ENCODE measurements at regions not wholly inside any gene's neighbourhood (a gene's known extent, or its start where the extent isn't known, plus 50 kb on each side); places are given as distances from the start of the nearest gene placed in this dataset.
A peak's percentile ranks its signal among the peaks of the same experiment; 100 is the strongest.

DNA sequence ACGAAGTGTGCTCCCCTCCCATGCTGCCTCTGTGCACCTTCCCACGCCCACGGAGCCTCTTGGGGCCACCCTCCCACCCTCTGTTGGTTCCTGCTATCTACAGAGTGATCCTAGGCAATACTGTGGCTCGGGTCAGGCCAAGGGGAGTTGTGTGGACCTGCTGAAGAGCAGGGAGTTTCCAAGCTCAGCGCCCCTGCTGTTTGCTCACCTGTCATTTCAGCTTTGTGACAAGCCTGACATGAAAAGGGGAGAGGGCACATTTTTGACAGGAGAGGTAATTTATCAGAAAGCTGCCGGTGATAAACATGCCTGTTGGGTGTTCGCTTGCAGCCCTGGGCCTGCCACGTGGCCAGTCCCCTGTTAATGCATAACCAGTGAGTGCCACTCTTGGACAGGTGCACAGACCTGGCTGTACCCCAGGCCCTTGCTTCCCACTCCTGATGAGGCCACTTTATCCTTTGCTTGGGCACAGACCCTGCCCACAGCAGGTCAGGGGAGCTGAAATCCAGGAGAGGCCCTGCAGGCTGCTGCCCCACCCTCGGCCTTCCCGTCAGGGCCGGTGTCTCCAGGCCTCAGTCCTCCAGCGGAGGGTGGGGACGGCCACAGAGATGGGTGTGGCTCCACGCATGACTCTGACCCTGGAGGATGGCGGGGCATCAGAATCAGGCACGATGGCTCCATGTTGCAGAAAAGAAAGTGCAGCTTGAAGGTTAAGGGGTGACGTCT, 201.5 kb upstream of the GPR12 start:
- H4K20me1 ChIP-seq (ENCODE audit: insufficient read depth, poor library complexity, severe bottlenecking): no peaks in the 10 kb centered on the region
- no peaks in the 10 kb centered on the region for H3K9me3 ChIP-seq (ENCODE audit: low read depth)
- H3K79me2 ChIP-seq: no peaks in the 10 kb centered on the region
- no peaks in the 10 kb centered on the region for H3K27me3 ChIP-seq
- peak overlapping the region; percentile 77 for H3K27ac ChIP-seq
- H3K4me3 ChIP-seq: no peak overlapping the region
- H3K36me3 ChIP-seq (replicated peaks; ENCODE audit: insufficient read depth, low read depth): no peaks in the 10 kb centered on the region
- no peak overlapping the region for H3K4me2 ChIP-seq
- TF ChIP-seq CTCF (IDR thresholded peaks at IDR 0.05; ENCODE audit: poor library complexity): no peak
- no peak for TF ChIP-seq EZH2phosphoT487 (IDR thresholded peaks at IDR 0.05; ENCODE audit: low read depth, severe bottlenecking, unreplicated experiment)
- no peak for TF ChIP-seq EZH2 (IDR thresholded peaks at IDR 0.05; ENCODE audit: borderline replicate concordance)
- 63% methylated on average over 17 of the region's 17 CpGs for WGBS (ENCODE audit: low lambda C conversion rate, missing lambda C conversion rate)
- H3K4me1 ChIP-seq (ENCODE audit: insufficient read depth): peaks cover 60% of the 10 kb centered on the region
- H3K9me2 ChIP-seq (replicated peaks; ENCODE audit: insufficient read depth): no peaks in the 10 kb centered on the region
- H2AFZ ChIP-seq: no peak overlapping the region
- peak; percentile 83 for DNase-seq (ENCODE audit: low spot score)

GRCh38 chr13:26957182-26957581, 196.6 kb upstream of the GPR12 start:
- no peaks in the 10 kb centered on the region for H3K9me2 ChIP-seq (replicated peaks; ENCODE audit: insufficient read depth)
- H3K36me3 ChIP-seq (replicated peaks; ENCODE audit: insufficient read depth, low read depth): no peaks in the 10 kb centered on the region
- H3K4me2 ChIP-seq: peak overlapping the region; percentile 20
- H3K4me3 ChIP-seq: no peak overlapping the region
- no peaks in the 10 kb centered on the region for H3K27me3 ChIP-seq
- no peak for DNase-seq (ENCODE audit: low spot score)
- peaks cover 39% of the 10 kb centered on the region for H3K4me1 ChIP-seq (ENCODE audit: insufficient read depth)
- H3K27ac ChIP-seq: peak overlapping the region; percentile 83
- 23% methylated on average over 1 of the region's 1 CpG for WGBS (ENCODE audit: low lambda C conversion rate, missing lambda C conversion rate)
- no peaks in the 10 kb centered on the region for H3K9me3 ChIP-seq (ENCODE audit: low read depth)
- no peaks in the 10 kb centered on the region for H4K20me1 ChIP-seq (ENCODE audit: insufficient read depth, poor library complexity, severe bottlenecking)
- TF ChIP-seq EZH2 (IDR thresholded peaks at IDR 0.05; ENCODE audit: borderline replicate concordance) (no peak), EZH2phosphoT487 (IDR thresholded peaks at IDR 0.05; ENCODE audit: low read depth, severe bottlenecking, unreplicated experiment) (no peak), CTCF (IDR thresholded peaks at IDR 0.05; ENCODE audit: poor library complexity) (no peak)
- no peak overlapping the region for H2AFZ ChIP-seq
- no peaks in the 10 kb centered on the region for H3K79me2 ChIP-seq

DNA sequence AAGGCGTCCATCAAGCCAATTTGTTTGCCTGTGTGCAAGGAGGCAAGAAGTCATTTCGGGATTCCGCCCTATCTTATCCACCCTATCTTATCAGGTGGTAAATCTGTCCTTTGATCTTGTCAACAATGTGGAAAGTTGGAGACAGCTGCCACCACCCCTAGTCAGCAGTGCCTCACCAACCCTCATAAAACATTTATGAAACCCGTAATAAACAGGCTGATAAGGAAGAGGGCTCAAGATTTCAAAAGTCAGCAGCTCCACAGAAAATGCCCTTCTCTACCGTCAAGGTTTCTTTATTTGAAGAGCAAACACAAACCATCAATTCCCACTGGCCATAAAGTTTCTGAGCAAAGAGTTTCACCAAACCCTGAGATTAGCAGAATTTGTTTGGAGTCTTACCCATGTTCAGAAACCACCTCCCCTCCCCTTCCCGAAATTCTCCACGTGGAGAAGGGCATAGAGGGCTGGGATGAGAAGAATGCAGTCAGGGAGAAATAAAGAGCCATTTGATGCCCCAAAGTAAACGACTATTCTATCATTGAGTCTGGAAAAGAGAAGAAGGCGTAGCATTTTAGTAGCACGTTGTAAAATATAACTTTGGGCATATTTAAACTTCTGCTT, 196.0 kb upstream of the GPR12 start:
- H4K20me1 ChIP-seq (ENCODE audit: insufficient read depth, poor library complexity, severe bottlenecking): no peaks in the 10 kb centered on the region
- no peaks in the 10 kb centered on the region for H3K79me2 ChIP-seq
- TF ChIP-seq EZH2 (IDR thresholded peaks at IDR 0.05; ENCODE audit: borderline replicate concordance) (no peak), CTCF (IDR thresholded peaks at IDR 0.05; ENCODE audit: poor library complexity) (no peak), EZH2phosphoT487 (IDR thresholded peaks at IDR 0.05; ENCODE audit: low read depth, severe bottlenecking, unreplicated experiment) (peak; percentile 92)
- H3K27me3 ChIP-seq: no peaks in the 10 kb centered on the region
- WGBS (ENCODE audit: low lambda C conversion rate, missing lambda C conversion rate): 26% methylated on average over 10 of the region's 10 CpGs
- peak overlapping the region; percentile 20 for H3K4me2 ChIP-seq
- H3K9me2 ChIP-seq (replicated peaks; ENCODE audit: insufficient read depth): no peaks in the 10 kb centered on the region
- no peaks in the 10 kb centered on the region for H3K9me3 ChIP-seq (ENCODE audit: low read depth)
- peak overlapping the region; percentile 83 for H3K27ac ChIP-seq
- no peak overlapping the region for H3K4me3 ChIP-seq
- peaks cover 41% of the 10 kb centered on the region for H3K4me1 ChIP-seq (ENCODE audit: insufficient read depth)
- no peak overlapping the region for H2AFZ ChIP-seq
- H3K36me3 ChIP-seq (replicated peaks; ENCODE audit: insufficient read depth, low read depth): no peaks in the 10 kb centered on the region
- DNase-seq (ENCODE audit: low spot score): peak; percentile 66
